ENCODE measurements at regions not wholly inside any gene's neighbourhood (a gene's known extent, or its start where the extent isn't known, plus 50 kb on each side); places are given as distances from the start of the nearest gene placed in this dataset.

DNA sequence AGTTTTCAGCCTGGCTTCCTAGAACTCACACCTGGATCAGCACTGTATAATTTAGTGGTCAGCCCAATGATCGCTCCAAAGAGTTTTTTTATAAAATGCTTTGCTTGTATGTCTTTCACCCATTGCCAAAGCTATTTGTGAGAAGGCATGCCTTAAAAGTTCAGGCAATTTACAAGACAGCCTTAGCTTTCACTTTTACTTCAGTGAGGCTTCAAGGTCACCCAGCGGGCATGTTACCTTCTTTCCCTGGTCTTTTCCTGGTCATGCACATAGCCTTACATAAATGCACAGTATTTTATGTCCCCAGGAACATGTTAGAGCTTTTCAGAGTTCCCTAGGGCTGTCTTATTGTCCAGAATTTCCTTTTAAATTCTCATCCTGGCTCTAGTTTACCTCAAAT lies 179.9 kb upstream of the TMEM72 start:
- no peak for TF ChIP-seq ZC3H10 (CRISPR knock-in tag; IDR thresholded peaks at IDR 0.05)
- no peak for ATAC-seq

- TF ChIP-seq, protein P1, sequence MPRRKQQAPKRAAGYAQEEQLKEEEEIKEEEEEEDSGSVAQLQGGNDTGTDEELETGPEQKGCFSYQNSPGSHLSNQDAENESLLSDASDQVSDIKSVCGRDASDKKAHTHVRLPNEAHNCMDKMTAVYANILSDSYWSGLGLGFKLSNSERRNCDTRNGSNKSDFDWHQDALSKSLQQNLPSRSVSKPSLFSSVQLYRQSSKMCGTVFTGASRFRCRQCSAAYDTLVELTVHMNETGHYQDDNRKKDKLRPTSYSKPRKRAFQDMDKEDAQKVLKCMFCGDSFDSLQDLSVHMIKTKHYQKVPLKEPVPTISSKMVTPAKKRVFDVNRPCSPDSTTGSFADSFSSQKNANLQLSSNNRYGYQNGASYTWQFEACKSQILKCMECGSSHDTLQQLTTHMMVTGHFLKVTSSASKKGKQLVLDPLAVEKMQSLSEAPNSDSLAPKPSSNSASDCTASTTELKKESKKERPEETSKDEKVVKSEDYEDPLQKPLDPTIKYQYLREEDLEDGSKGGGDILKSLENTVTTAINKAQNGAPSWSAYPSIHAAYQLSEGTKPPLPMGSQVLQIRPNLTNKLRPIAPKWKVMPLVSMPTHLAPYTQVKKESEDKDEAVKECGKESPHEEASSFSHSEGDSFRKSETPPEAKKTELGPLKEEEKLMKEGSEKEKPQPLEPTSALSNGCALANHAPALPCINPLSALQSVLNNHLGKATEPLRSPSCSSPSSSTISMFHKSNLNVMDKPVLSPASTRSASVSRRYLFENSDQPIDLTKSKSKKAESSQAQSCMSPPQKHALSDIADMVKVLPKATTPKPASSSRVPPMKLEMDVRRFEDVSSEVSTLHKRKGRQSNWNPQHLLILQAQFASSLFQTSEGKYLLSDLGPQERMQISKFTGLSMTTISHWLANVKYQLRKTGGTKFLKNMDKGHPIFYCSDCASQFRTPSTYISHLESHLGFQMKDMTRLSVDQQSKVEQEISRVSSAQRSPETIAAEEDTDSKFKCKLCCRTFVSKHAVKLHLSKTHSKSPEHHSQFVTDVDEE (CRISPR knock-in tag; IDR thresholded peaks at IDR 0.05), result no peak
- TF ChIP-seq TCF4 (CRISPR knock-in tag; IDR thresholded peaks at IDR 0.05; ENCODE audit: borderline replicate concordance) (no peak), BACH2 (CRISPR knock-in tag; IDR thresholded peaks at IDR 0.05; ENCODE audit: borderline replicate concordance) (no peak), CSDC2 (CRISPR knock-in tag; IDR thresholded peaks at IDR 0.05) (no peak), ESRRG (CRISPR knock-in tag; IDR thresholded peaks at IDR 0.05) (no peak)
- TF ChIP-seq, protein P2, sequence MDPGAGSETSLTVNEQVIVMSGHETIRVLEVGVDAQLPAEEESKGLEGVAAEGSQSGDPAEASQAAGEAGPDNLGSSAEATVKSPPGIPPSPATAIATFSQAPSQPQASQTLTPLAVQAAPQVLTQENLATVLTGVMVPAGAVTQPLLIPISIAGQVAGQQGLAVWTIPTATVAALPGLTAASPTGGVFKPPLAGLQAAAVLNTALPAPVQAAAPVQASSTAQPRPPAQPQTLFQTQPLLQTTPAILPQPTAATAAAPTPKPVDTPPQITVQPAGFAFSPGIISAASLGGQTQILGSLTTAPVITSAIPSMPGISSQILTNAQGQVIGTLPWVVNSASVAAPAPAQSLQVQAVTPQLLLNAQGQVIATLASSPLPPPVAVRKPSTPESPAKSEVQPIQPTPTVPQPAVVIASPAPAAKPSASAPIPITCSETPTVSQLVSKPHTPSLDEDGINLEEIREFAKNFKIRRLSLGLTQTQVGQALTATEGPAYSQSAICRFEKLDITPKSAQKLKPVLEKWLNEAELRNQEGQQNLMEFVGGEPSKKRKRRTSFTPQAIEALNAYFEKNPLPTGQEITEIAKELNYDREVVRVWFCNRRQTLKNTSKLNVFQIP (CRISPR knock-in tag; IDR thresholded peaks at IDR 0.05; ENCODE audit: borderline replicate concordance, low read depth), result no peak
- TF ChIP-seq, protein P3, sequence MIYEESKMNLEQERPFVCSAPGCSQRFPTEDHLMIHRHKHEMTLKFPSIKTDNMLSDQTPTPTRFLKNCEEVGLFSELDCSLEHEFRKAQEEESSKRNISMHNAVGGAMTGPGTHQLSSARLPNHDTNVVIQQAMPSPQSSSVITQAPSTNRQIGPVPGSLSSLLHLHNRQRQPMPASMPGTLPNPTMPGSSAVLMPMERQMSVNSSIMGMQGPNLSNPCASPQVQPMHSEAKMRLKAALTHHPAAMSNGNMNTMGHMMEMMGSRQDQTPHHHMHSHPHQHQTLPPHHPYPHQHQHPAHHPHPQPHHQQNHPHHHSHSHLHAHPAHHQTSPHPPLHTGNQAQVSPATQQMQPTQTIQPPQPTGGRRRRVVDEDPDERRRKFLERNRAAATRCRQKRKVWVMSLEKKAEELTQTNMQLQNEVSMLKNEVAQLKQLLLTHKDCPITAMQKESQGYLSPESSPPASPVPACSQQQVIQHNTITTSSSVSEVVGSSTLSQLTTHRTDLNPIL (CRISPR knock-in tag; IDR thresholded peaks at IDR 0.05; ENCODE audit: low read depth), result no peak
- ATAC-seq, result no peak
Measured at GRCh38 chr10:44733501-44734488, 177.3 kb upstream of the TMEM72 start.

- ATAC-seq, result no peak
- TF ChIP-seq, protein P4, sequence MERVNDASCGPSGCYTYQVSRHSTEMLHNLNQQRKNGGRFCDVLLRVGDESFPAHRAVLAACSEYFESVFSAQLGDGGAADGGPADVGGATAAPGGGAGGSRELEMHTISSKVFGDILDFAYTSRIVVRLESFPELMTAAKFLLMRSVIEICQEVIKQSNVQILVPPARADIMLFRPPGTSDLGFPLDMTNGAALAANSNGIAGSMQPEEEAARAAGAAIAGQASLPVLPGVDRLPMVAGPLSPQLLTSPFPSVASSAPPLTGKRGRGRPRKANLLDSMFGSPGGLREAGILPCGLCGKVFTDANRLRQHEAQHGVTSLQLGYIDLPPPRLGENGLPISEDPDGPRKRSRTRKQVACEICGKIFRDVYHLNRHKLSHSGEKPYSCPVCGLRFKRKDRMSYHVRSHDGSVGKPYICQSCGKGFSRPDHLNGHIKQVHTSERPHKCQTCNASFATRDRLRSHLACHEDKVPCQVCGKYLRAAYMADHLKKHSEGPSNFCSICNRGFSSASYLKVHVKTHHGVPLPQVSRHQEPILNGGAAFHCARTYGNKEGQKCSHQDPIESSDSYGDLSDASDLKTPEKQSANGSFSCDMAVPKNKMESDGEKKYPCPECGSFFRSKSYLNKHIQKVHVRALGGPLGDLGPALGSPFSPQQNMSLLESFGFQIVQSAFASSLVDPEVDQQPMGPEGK (CRISPR knock-in tag; IDR thresholded peaks at IDR 0.05; ENCODE audit: borderline replicate concordance), result no peak
- TF ChIP-seq CSDC2 (CRISPR knock-in tag; IDR thresholded peaks at IDR 0.05), result no peak
- TF ChIP-seq OSR1 (CRISPR knock-in tag; IDR thresholded peaks at IDR 0.05), result no peak
- no peak for TF ChIP-seq ZNF565 (CRISPR knock-in tag; conservative IDR thresholded peaks at IDR 0.05; ENCODE audit: low read depth)
- TF ChIP-seq ZNF70 (CRISPR knock-in tag; IDR thresholded peaks at IDR 0.05), result no peak
- TF ChIP-seq ZNF8 (CRISPR knock-in tag; IDR thresholded peaks at IDR 0.05), result no peak
- TF ChIP-seq, protein P5, sequence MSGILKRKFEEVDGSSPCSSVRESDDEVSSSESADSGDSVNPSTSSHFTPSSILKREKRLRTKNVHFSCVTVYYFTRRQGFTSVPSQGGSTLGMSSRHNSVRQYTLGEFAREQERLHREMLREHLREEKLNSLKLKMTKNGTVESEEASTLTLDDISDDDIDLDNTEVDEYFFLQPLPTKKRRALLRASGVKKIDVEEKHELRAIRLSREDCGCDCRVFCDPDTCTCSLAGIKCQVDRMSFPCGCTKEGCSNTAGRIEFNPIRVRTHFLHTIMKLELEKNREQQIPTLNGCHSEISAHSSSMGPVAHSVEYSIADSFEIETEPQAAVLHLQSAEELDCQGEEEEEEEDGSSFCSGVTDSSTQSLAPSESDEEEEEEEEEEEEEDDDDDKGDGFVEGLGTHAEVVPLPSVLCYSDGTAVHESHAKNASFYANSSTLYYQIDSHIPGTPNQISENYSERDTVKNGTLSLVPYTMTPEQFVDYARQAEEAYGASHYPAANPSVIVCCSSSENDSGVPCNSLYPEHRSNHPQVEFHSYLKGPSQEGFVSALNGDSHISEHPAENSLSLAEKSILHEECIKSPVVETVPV (CRISPR knock-in tag; IDR thresholded peaks at IDR 0.05), result no peak
- TF ChIP-seq ARNTL (CRISPR knock-in tag; IDR thresholded peaks at IDR 0.05; ENCODE audit: borderline replicate concordance, low read depth), result no peak
Measured at GRCh38 chr10:44742248-44742647, 168.9 kb upstream of the TMEM72 start.

- TF ChIP-seq CSDC2 (CRISPR knock-in tag; IDR thresholded peaks at IDR 0.05) (no peak), ZNF8 (CRISPR knock-in tag; IDR thresholded peaks at IDR 0.05) (no peak), ZNF70 (CRISPR knock-in tag; IDR thresholded peaks at IDR 0.05) (no peak), ESRRG (CRISPR knock-in tag; IDR thresholded peaks at IDR 0.05) (no peak), OSR1 (CRISPR knock-in tag; IDR thresholded peaks at IDR 0.05) (no peak)
- TF ChIP-seq, protein P1 (CRISPR knock-in tag; IDR thresholded peaks at IDR 0.05), result no peak
- TF ChIP-seq, protein P5 (CRISPR knock-in tag; IDR thresholded peaks at IDR 0.05), result no peak
- TF ChIP-seq, protein P4 (CRISPR knock-in tag; IDR thresholded peaks at IDR 0.05; ENCODE audit: borderline replicate concordance), result no peak
- ATAC-seq, result no peak
Measured at GRCh38 chr10:44743535-44743934, 167.6 kb upstream of the TMEM72 start.

Measured in SK-N-SH treated with all-trans-retinoic acid at 6 μM for 48 hours (cell line).